H9 (cell line): ENCODE measurements at regions not wholly inside any gene's neighbourhood (a gene's known extent, or its start where the extent isn't known, plus 50 kb on each side); places are given as distances from the start of the nearest gene placed in this dataset.

Experiments used
- DNase-seq: peaks from one replicate; pipeline ENCODE4 v3.0.0-alpha.2; 2017
- H2AFZ ChIP-seq: one replicate; pipeline ENCODE4 v1.6.1; 2013; ENCODE audit warnings: mild to moderate bottlenecking, low read length, control low read depth, moderate library complexity
- H2AK5ac ChIP-seq: 2 replicates; pipeline ENCODE4 v1.6.1; 2013; ENCODE audit warnings: low read length, control low read depth, mixed read lengths; ENCODE audit not compliant: insufficient read length
- H2BK120ac ChIP-seq: one replicate; pipeline ENCODE4 v1.6.1; 2013; ENCODE audit warnings: low read depth, mild to moderate bottlenecking, low read length, control low read depth, inconsistent platforms; ENCODE audit not compliant: poor library complexity, severe bottlenecking
- H2BK12ac ChIP-seq: 2 replicates; pipeline ENCODE4 v1.6.1; 2013; ENCODE audit warnings: low read length, control low read depth, mixed read lengths, low read depth; ENCODE audit not compliant: insufficient read length
- H2BK15ac ChIP-seq: 2 replicates; pipeline ENCODE4 v1.6.1; 2013; ENCODE audit warnings: low read depth, low read length, control low read depth
- H2BK20ac ChIP-seq: one replicate; pipeline ENCODE4 v1.6.1; 2013; ENCODE audit warnings: low read depth, mild to moderate bottlenecking, low read length, control low read depth, inconsistent platforms; ENCODE audit not compliant: poor library complexity, severe bottlenecking
- H2BK5ac ChIP-seq: 2 replicates; pipeline ENCODE4 v1.6.1; 2013; ENCODE audit warnings: low read length, control low read depth, mixed read lengths; ENCODE audit not compliant: insufficient read length
- H3K14ac ChIP-seq: 2 replicates; pipeline ENCODE4 v1.6.1; 2013; ENCODE audit warnings: low read length, control low read depth; ENCODE audit not compliant: insufficient read depth
- H3K18ac ChIP-seq: 2 replicates; pipeline ENCODE4 v1.6.1; 2013; ENCODE audit warnings: low read depth, mild to moderate bottlenecking, mixed read lengths, low read length, control low read depth; ENCODE audit not compliant: insufficient read length
- H3K23ac ChIP-seq: 2 replicates; pipeline ENCODE4 v1.6.1; 2013; ENCODE audit warnings: low read length, control low read depth, mixed read lengths, low read depth; ENCODE audit not compliant: insufficient read length
- H3K23me2 ChIP-seq: 2 replicates; pipeline ENCODE4 v1.6.1; 2013; ENCODE audit warnings: low read depth, mild to moderate bottlenecking, mixed read lengths, low read length, control low read depth; ENCODE audit not compliant: insufficient read length, poor library complexity, severe bottlenecking
- H3K27ac ChIP-seq: 2 replicates; pipeline ENCODE4 v1.5.1; 2013; ENCODE audit warnings: low read length, control low read depth, mixed read lengths, low read depth; ENCODE audit not compliant: insufficient read length
- H3K27me3 ChIP-seq: 2 replicates; pipeline ENCODE4 v1.6.1; 2013; ENCODE audit warnings: low read length, control low read depth, inconsistent platforms; ENCODE audit not compliant: insufficient read depth
- H3K4ac ChIP-seq: 2 replicates; pipeline ENCODE4 v1.6.1; 2013; ENCODE audit warnings: low read depth, mild to moderate bottlenecking, control low read depth, inconsistent platforms, low read length, moderate library complexity
- H3K4me1 ChIP-seq: 2 replicates; pipeline ENCODE4 v1.6.1; 2013; ENCODE audit warnings: low read length, control low read depth, inconsistent platforms; ENCODE audit not compliant: insufficient read depth
- H3K4me2 ChIP-seq: 2 replicates; pipeline ENCODE4 v1.6.1; 2013; ENCODE audit warnings: low read length, control low read depth, mixed read lengths; ENCODE audit not compliant: insufficient read length, insufficient read depth
- H3K56ac ChIP-seq: 2 replicates; pipeline ENCODE4 v1.6.1; 2013; ENCODE audit warnings: low read depth, mild to moderate bottlenecking, mixed read lengths, low read length, control low read depth; ENCODE audit not compliant: insufficient read length
- H3K79me1 ChIP-seq: 2 replicates; pipeline ENCODE4 v1.6.1; 2013; ENCODE audit warnings: low read depth, mild to moderate bottlenecking, moderate library complexity, low read length, control low read depth, inconsistent platforms; ENCODE audit not compliant: insufficient read depth, poor library complexity, severe bottlenecking
- H3K79me2 ChIP-seq: 2 replicates; pipeline ENCODE4 v1.6.1; 2013; ENCODE audit warnings: low read length, control low read depth, inconsistent platforms; ENCODE audit not compliant: insufficient read depth
- H3K9ac ChIP-seq: 2 replicates; pipeline ENCODE4 v1.6.1; 2013; ENCODE audit warnings: low read length, control low read depth, mixed read lengths; ENCODE audit not compliant: insufficient read length; ENCODE audit errors: extremely low read depth
- H3K9me3 ChIP-seq: one replicate; pipeline ENCODE4 v1.6.1; 2013; ENCODE audit warnings: low read depth, low read length, inconsistent platforms; ENCODE audit not compliant: control insufficient read depth
- H3T11ph ChIP-seq: one replicate; pipeline ENCODE4 v1.6.1; 2013; ENCODE audit warnings: mild to moderate bottlenecking, low read length, control low read depth, inconsistent platforms
- H4K20me1 ChIP-seq: one replicate; pipeline ENCODE4 v1.6.1; 2013; ENCODE audit not compliant: control insufficient read depth, insufficient read length, insufficient read depth
- H4K5ac ChIP-seq: 2 replicates; pipeline ENCODE4 v1.6.1; 2013; ENCODE audit warnings: low read depth, mild to moderate bottlenecking, mixed read lengths, low read length, control low read depth; ENCODE audit not compliant: insufficient read length
- H4K8ac ChIP-seq: replicated peaks from 2 replicates; pipeline ENCODE4 v1.6.1; 2013; ENCODE audit warnings: low read length, control low read depth, mixed read lengths, low read depth; ENCODE audit not compliant: insufficient read length
- H4K91ac ChIP-seq: 2 replicates; pipeline ENCODE4 v1.6.1; 2013; ENCODE audit warnings: low read depth, mild to moderate bottlenecking, moderate library complexity, mixed read lengths, low read length, control low read depth; ENCODE audit not compliant: insufficient read length
- H3K27ac Mint-ChIP-seq, 3 experiments: 2 replicates in 2 of 3; 3 replicates in 1 of 3; pipeline ENCODE4 v1.8.0; 2020 to 2021; ENCODE audit warnings: mixed read lengths in 3 of 3, mild to moderate bottlenecking in 1 of 3, moderate library complexity in 1 of 3
- H3K27me3 Mint-ChIP-seq: 2 replicates; pipeline ENCODE4 v1.8.0; 2021; ENCODE audit warnings: low read depth, mild to moderate bottlenecking, moderate library complexity, mixed read lengths
- H3K36me3 Mint-ChIP-seq, 3 experiments: 2 replicates in 2 of 3; 3 replicates in 1 of 3; pipeline ENCODE4 v1.8.0; 2020 to 2021; ENCODE audit warnings: low read depth in 3 of 3, mixed read lengths in 3 of 3; ENCODE audit not compliant: insufficient read depth in 1 of 3
- H3K4me1 Mint-ChIP-seq, 2 experiments: 2 replicates each; pipeline ENCODE4 v1.8.0; 2020; ENCODE audit warnings: mixed read lengths in 2 of 2
- H3K4me3 Mint-ChIP-seq, 2 experiments: 2 replicates in 1 of 2; 3 replicates in 1 of 2; pipeline ENCODE4 v1.8.0; 2020 to 2021; ENCODE audit warnings: mild to moderate bottlenecking in 2 of 2, mixed read lengths in 2 of 2, moderate library complexity in 1 of 2
- H3K9me3 Mint-ChIP-seq, 2 experiments: 2 replicates in 1 of 2; 3 replicates in 1 of 2; pipeline ENCODE4 v1.8.0; 2020; ENCODE audit warnings: mild to moderate bottlenecking in 2 of 2, mixed read lengths in 2 of 2, moderate library complexity in 1 of 2
- WGBS: extraction: QIAGEN DNeasy Blood & Tissue Kit; methylation state at CpG from one replicate; pipeline ENCODE4 v1.1.7; 2013; ENCODE audit warnings: missing lambda C conversion rate, low lambda C conversion rate, mixed read lengths; ENCODE audit not compliant: insufficient read length; ENCODE audit errors: extremely low coverage; 5-methylcytosine and 5-hydroxymethylcytosine counted together
- TF ChIP-seq, protein P1 (sequence below): fragments of 200-600 bp; sonication (generic); conservative IDR thresholded peaks from 3 replicates; pipeline ENCODE4 v1.8.0; 2021; ENCODE audit warnings: antibody characterized with exemption, mild to moderate bottlenecking

- Histone ChIP-seq H3K14ac (no peak overlapping the region), H4K20me1 (no peaks in the 10 kb centered on the region), H3K9ac (no peak overlapping the region), H2BK12ac (no peak overlapping the region), H3K79me1 (no peaks in the 10 kb centered on the region), H4K8ac (no peak overlapping the region), H3K4me2 (no peak overlapping the region), H2BK120ac (no peak overlapping the region), H3K18ac (no peak overlapping the region), H3T11ph (no peak overlapping the region), H3K4ac (no peak overlapping the region), H3K79me2 (no peaks in the 10 kb centered on the region), H2AK5ac (no peak overlapping the region), H3K27me3 (no peaks in the 10 kb centered on the region), H2BK20ac (no peak overlapping the region), H3K27ac (no peak overlapping the region), H3K23me2 (no peaks in the 10 kb centered on the region), H3K4me1 (no peaks in the 10 kb centered on the region), H3K9me3 (peaks cover 24% of the 10 kb centered on the region), H3K56ac (no peak overlapping the region), H3K23ac (no peak overlapping the region), H4K5ac (no peak overlapping the region), H2AFZ (no peak overlapping the region), H2BK5ac (no peak overlapping the region), H2BK15ac (no peak overlapping the region), H4K91ac (no peak overlapping the region)
- Mint-ChIP-seq H3K36me3 (peaks cover 20 to 30% (median 22%) of the 10 kb centered on the region in 3 experiments), H3K27ac (no peak overlapping the region), H3K4me1 (no peaks in the 10 kb centered on the region), H3K27me3 (no peaks in the 10 kb centered on the region), H3K9me3 (peaks cover 34 to 37% of the 10 kb centered on the region in 2 experiments), H3K4me3 (no peak overlapping the region)
- TF ChIP-seq, protein P1, sequence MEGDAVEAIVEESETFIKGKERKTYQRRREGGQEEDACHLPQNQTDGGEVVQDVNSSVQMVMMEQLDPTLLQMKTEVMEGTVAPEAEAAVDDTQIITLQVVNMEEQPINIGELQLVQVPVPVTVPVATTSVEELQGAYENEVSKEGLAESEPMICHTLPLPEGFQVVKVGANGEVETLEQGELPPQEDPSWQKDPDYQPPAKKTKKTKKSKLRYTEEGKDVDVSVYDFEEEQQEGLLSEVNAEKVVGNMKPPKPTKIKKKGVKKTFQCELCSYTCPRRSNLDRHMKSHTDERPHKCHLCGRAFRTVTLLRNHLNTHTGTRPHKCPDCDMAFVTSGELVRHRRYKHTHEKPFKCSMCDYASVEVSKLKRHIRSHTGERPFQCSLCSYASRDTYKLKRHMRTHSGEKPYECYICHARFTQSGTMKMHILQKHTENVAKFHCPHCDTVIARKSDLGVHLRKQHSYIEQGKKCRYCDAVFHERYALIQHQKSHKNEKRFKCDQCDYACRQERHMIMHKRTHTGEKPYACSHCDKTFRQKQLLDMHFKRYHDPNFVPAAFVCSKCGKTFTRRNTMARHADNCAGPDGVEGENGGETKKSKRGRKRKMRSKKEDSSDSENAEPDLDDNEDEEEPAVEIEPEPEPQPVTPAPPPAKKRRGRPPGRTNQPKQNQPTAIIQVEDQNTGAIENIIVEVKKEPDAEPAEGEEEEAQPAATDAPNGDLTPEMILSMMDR, result no peak
- DNase-seq, result no peak
- no CpG with 5 or more reads among the region's 1 CpG for WGBS
Measured at GRCh38 chr1:193433599-193433998, 247.2 kb upstream of the B3GALT2 start.
